CD4-positive, alpha-beta T cell treated with Interferon gamma for 1 hour (primary cell): ENCODE measurements at regions not wholly inside any gene's neighbourhood (a gene's known extent, or its start where the extent isn't known, plus 50 kb on each side); places are given as distances from the start of the nearest gene placed in this dataset.

Source experiments
- DNase-seq: peaks from one replicate; pipeline ENCODE4 v3.0.0-alpha.2; 2020

GRCh38 chr5:145345511-145346287, 489.4 kb downstream of the PRELID2 start:
- DNase-seq, result no peak

GRCh38 chr5:145341842-145342241, 493.3 kb downstream of the PRELID2 start:
- DNase-seq, result no peak

- DNase-seq, result no peak
Observed at GRCh38 chr5:145340099-145340498, 495.0 kb downstream of the PRELID2 start.

- no peak for DNase-seq
Observed at GRCh38 chr5:145324767-145325479, 510.2 kb downstream of the PRELID2 start.

- DNase-seq, result no peak
Observed at GRCh38 chr5:145324101-145324500, 511.0 kb downstream of the PRELID2 start.

- no peak for DNase-seq
Observed at GRCh38 chr5:145316282-145316681, 518.9 kb downstream of the PRELID2 start.

GRCh38 chr5:145307866-145308382, 527.2 kb downstream of the PRELID2 start:
- no peak for DNase-seq

- no peak for DNase-seq
Observed at GRCh38 chr5:145295236-145295835, 539.8 kb downstream of the PRELID2 start.

- DNase-seq, result no peak
Observed at GRCh38 chr5:145294331-145294730, 540.8 kb downstream of the PRELID2 start.

- no peak for DNase-seq
Observed at GRCh38 chr5:145293716-145294115, 541.4 kb downstream of the PRELID2 start.

GRCh38 chr5:145292278-145292677, 542.9 kb downstream of the PRELID2 start:
- DNase-seq, result no peak

- no peak for DNase-seq
Observed at GRCh38 chr5:145283141-145283810, 551.9 kb downstream of the PRELID2 start.

GRCh38 chr5:145280806-145281205, 554.3 kb downstream of the PRELID2 start:
- DNase-seq, result no peak

GRCh38 chr5:145280214-145280613, 554.9 kb downstream of the PRELID2 start:
- no peak for DNase-seq

GRCh38 chr5:145260670-145261069, 574.5 kb downstream of the PRELID2 start:
- no peak for DNase-seq

GRCh38 chr5:145247745-145248040, 587.4 kb downstream of the PRELID2 start:
- DNase-seq, result no peak

GRCh38 chr5:145246961-145247744, 588.0 kb downstream of the PRELID2 start:
- no peak for DNase-seq

GRCh38 chr5:145246379-145246778, 588.8 kb downstream of the PRELID2 start:
- no peak for DNase-seq

- DNase-seq, result no peak
Observed at GRCh38 chr5:145245354-145245753, 589.8 kb downstream of the PRELID2 start.

- DNase-seq, result no peak
Observed at GRCh38 chr5:145244788-145245187, 590.4 kb downstream of the PRELID2 start.

GRCh38 chr5:145244251-145244650, 590.9 kb downstream of the PRELID2 start:
- no peak for DNase-seq

- no peak for DNase-seq
Observed at GRCh38 chr5:145243016-145243415, 592.1 kb downstream of the PRELID2 start.

- DNase-seq, result no peak
Observed at GRCh38 chr5:145242551-145242950, 592.6 kb downstream of the PRELID2 start.
